ENCODE measurements at regions not wholly inside any gene's neighbourhood (a gene's known extent, or its start where the extent isn't known, plus 50 kb on each side); places are given as distances from the start of the nearest gene placed in this dataset.

DNA sequence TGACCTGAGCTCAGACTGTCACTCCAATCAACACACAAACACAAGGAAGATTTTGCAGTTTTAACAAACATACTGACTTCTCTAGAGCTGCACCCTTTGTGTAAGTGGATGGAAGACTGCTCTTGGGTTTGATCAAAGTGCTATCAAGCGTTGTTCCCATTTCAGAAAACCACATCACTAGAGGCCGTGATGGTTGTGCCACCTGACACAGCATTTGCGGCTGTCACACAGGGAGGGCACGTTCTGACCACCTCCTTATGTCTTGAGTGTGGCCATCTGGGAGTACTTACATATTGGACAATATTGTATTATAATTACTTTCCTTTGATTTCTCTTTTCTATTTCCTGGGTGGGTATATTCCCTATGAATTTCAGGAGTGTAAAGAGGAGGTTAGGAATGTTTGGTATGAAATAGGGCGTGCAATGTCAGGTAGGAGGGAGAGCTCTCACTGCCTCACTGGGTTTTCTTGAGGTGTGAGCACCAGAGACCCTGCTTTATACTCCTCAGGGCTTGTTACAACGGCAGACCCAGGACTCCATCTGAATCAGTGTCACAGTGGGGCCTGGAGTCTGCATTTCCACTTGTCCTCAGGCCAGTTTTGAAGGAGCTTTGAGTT is 74.3 kb downstream of the SYNE3 start:
- TF ChIP-seq, protein P1, sequence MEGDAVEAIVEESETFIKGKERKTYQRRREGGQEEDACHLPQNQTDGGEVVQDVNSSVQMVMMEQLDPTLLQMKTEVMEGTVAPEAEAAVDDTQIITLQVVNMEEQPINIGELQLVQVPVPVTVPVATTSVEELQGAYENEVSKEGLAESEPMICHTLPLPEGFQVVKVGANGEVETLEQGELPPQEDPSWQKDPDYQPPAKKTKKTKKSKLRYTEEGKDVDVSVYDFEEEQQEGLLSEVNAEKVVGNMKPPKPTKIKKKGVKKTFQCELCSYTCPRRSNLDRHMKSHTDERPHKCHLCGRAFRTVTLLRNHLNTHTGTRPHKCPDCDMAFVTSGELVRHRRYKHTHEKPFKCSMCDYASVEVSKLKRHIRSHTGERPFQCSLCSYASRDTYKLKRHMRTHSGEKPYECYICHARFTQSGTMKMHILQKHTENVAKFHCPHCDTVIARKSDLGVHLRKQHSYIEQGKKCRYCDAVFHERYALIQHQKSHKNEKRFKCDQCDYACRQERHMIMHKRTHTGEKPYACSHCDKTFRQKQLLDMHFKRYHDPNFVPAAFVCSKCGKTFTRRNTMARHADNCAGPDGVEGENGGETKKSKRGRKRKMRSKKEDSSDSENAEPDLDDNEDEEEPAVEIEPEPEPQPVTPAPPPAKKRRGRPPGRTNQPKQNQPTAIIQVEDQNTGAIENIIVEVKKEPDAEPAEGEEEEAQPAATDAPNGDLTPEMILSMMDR (IDR thresholded peaks at IDR 0.05) = no peak
- no peak for TF ChIP-seq POLR2A (IDR thresholded peaks at IDR 0.05; ENCODE audit: low read depth)
